Lower leg skin (tissue), 3 donors: ENCODE measurements at regions not wholly inside any gene's neighbourhood (a gene's known extent, or its start where the extent isn't known, plus 50 kb on each side); places are given as distances from the start of the nearest gene placed in this dataset.

Experiments
- CTCF ChIP-seq, 3 donors: fragments of 450-650 bp; IDR thresholded peaks; one replicate each; pipeline ENCODE4 v1.5.1; 2016; ENCODE audit warnings: antibody characterized with exemption in 3 of 3, mild to moderate bottlenecking in 3 of 3, moderate library complexity in 2 of 3
- POLR2A ChIP-seq, 2 donors: fragments of 450-650 bp; IDR thresholded peaks; one replicate each; pipeline ENCODE4 v1.6.1; 2016 to 2017; ENCODE audit warnings: antibody characterized with exemption in 2 of 2, mild to moderate bottlenecking in 1 of 2, moderate library complexity in 1 of 2

- TF ChIP-seq POLR2A (IDR thresholded peaks at IDR 0.05) (no peak), CTCF (IDR thresholded peaks at IDR 0.05) (no peak)
These were observed 268.9 kb upstream of the TYRP1 start for GRCh38 chr9:12424243-12424642.
